HEK293 (cell line): ENCODE measurements at regions not wholly inside any gene's neighbourhood (a gene's known extent, or its start where the extent isn't known, plus 50 kb on each side); places are given as distances from the start of the nearest gene placed in this dataset.

Source experiments
- CTCF ChIA-PET: fragments of 350-600 bp; formaldehyde crosslinking; extraction: SDS; loops from one replicate; lab custom pipeline; 2021; ENCODE audit warnings: antibody characterized with exemption; lab: Yijun Ruan, JAX
- POLR2A ChIA-PET: fragments of 300-600 bp; formaldehyde crosslinking; extraction: SDS; loops from one replicate; lab custom pipeline; 2020; ENCODE audit warnings: antibody characterized with exemption, inconsistent platforms; lab: Yijun Ruan, JAX
- H3K27ac ChIP-seq: fragments of 200-500 bp; sonication (Bioruptor generic); 2 replicates; pipeline ENCODE4 v1.5.1; 2014; ENCODE audit warnings: low read depth, low read length, control low read depth, inconsistent platforms; ENCODE audit errors: extremely low read depth
- H3K36me3 ChIP-seq, 2 experiments: fragments of 200-500 bp in 1 of 2; sonication (Bioruptor generic) in 1 of 2; 1 replicate in 1 of 2; 2 replicates in 1 of 2; pipeline ENCODE4 v1.5.1; 2014 to 2017; ENCODE audit warnings: inconsistent platforms in 2 of 2, low read length in 2 of 2; ENCODE audit not compliant: control insufficient read depth in 2 of 2, insufficient read depth in 1 of 2
- H3K4me1 ChIP-seq: fragments of 200-500 bp; sonication (Bioruptor generic); 2 replicates; pipeline ENCODE4 v1.5.1; 2014; ENCODE audit warnings: mild to moderate bottlenecking, low read length, inconsistent platforms; ENCODE audit not compliant: control insufficient read depth, insufficient read depth
- H3K4me3 ChIP-seq: 2 replicates; pipeline ENCODE4 v1.5.1; 2011; ENCODE audit warnings: low read depth, mild to moderate bottlenecking, control low read depth, low read length, moderate library complexity
- H3K9me3 ChIP-seq: fragments of 200-500 bp; sonication (Bioruptor generic); 2 replicates; pipeline ENCODE4 v1.5.1; 2014; ENCODE audit warnings: low read depth, low read length, inconsistent platforms; ENCODE audit not compliant: control insufficient read depth, insufficient read depth
- GLI2 ChIP-seq: fragments of 450-650 bp; formaldehyde crosslinking; IDR thresholded peaks from 2 replicates; pipeline ENCODE4; 2017; ENCODE audit warnings: missing biosample characterization, missing genetic modification characterization, low read depth, borderline replicate concordance
- HOXA7 ChIP-seq: sonication (generic); formaldehyde crosslinking; IDR thresholded peaks from 2 replicates; pipeline ENCODE4 v1.8.1; 2022; ENCODE audit warnings: missing genetic modification reagents, borderline replicate concordance
- OVOL3 ChIP-seq: fragments of 450-650 bp; formaldehyde crosslinking; IDR thresholded peaks from 2 replicates; pipeline ENCODE4 v1.5.1; 2016; ENCODE audit warnings: missing biosample characterization, missing genetic modification characterization
- ZFP37 ChIP-seq: fragments of 450-650 bp; formaldehyde crosslinking; IDR thresholded peaks from 2 replicates; pipeline ENCODE4 v1.5.1; 2016; ENCODE audit warnings: missing biosample characterization, missing genetic modification characterization
- ZFP41 ChIP-seq: fragments of 450-650 bp; formaldehyde crosslinking; IDR thresholded peaks from 2 replicates; pipeline ENCODE4 v1.5.1; 2016; ENCODE audit warnings: missing biosample characterization, missing genetic modification characterization, borderline replicate concordance
- ZNF169 ChIP-seq: fragments of 450-650 bp; formaldehyde crosslinking; IDR thresholded peaks from 2 replicates; pipeline ENCODE4 v1.5.1; 2016; ENCODE audit warnings: missing biosample characterization, missing genetic modification characterization
- ZNF19 ChIP-seq: fragments of 450-650 bp; formaldehyde crosslinking; IDR thresholded peaks from 2 replicates; pipeline ENCODE4; 2016; ENCODE audit warnings: missing biosample characterization, missing genetic modification characterization, low read depth
- ZNF23 ChIP-seq: fragments of 450-650 bp; formaldehyde crosslinking; IDR thresholded peaks from 2 replicates; pipeline ENCODE4 v1.5.1; 2016; ENCODE audit warnings: missing biosample characterization, missing genetic modification characterization, borderline replicate concordance
- ZNF292 ChIP-seq: fragments of 450-650 bp; formaldehyde crosslinking; IDR thresholded peaks from 2 replicates; pipeline ENCODE4 v1.5.1; 2016; ENCODE audit warnings: low read depth, missing biosample characterization, missing genetic modification characterization, borderline replicate concordance
- ZNF311 ChIP-seq: fragments of 450-650 bp; formaldehyde crosslinking; IDR thresholded peaks from 2 replicates; pipeline ENCODE4 v1.5.1; 2017; ENCODE audit warnings: missing biosample characterization, missing genetic modification characterization, borderline replicate concordance
- ZNF473 ChIP-seq: fragments of 450-650 bp; formaldehyde crosslinking; IDR thresholded peaks from 2 replicates; pipeline ENCODE4 v1.5.1; 2017; ENCODE audit warnings: missing biosample characterization, missing genetic modification characterization
- ZNF48 ChIP-seq: fragments of 450-650 bp; formaldehyde crosslinking; IDR thresholded peaks from 2 replicates; pipeline ENCODE4 v1.5.1; 2016; ENCODE audit warnings: missing biosample characterization, missing genetic modification characterization
- ZNF555 ChIP-seq: fragments of 450-650 bp; formaldehyde crosslinking; conservative IDR thresholded peaks from 2 replicates; pipeline ENCODE4 v1.5.1; 2017; ENCODE audit warnings: missing biosample characterization, mild to moderate bottlenecking, missing genetic modification characterization, inconsistent platforms
- ZNF624 ChIP-seq: fragments of 450-650 bp; formaldehyde crosslinking; IDR thresholded peaks from 2 replicates; pipeline ENCODE4 v1.5.1; 2017; ENCODE audit warnings: missing biosample characterization, missing genetic modification characterization
- ZNF626 ChIP-seq: fragments of 450-650 bp; sonication (Bioruptor Pico); formaldehyde crosslinking; IDR thresholded peaks from 2 replicates; pipeline ENCODE4 v1.5.1; 2018; ENCODE audit warnings: missing biosample characterization, missing genetic modification characterization, inconsistent platforms
- ZNF677 ChIP-seq: fragments of 450-650 bp; IDR thresholded peaks from 2 replicates; pipeline ENCODE4 v1.5.0; 2018; ENCODE audit warnings: missing biosample characterization, mild to moderate bottlenecking, missing genetic modification characterization, moderate library complexity
- ZNF777 ChIP-seq: fragments of 450-650 bp; formaldehyde crosslinking; IDR thresholded peaks from 2 replicates; pipeline ENCODE4 v1.5.1; 2017; ENCODE audit warnings: missing biosample characterization, missing genetic modification characterization, borderline replicate concordance
- TF ChIP-seq, protein P1 (sequence below): fragments of 450-650 bp; formaldehyde crosslinking; IDR thresholded peaks from 2 replicates; pipeline ENCODE4 v1.5.1; 2016; ENCODE audit warnings: missing biosample characterization, missing genetic modification characterization
- TF ChIP-seq, protein P2 (sequence below): fragments of 450-650 bp; formaldehyde crosslinking; IDR thresholded peaks from 2 replicates; pipeline ENCODE4 v1.5.1; 2016; ENCODE audit warnings: missing biosample characterization, missing genetic modification characterization
- TF ChIP-seq, protein P3 (sequence below): fragments of 450-650 bp; formaldehyde crosslinking; IDR thresholded peaks from 2 replicates; pipeline ENCODE4 v1.5.1; 2016; ENCODE audit warnings: missing biosample characterization, missing genetic modification characterization
- TF ChIP-seq, protein P4 (sequence below): fragments of 450-650 bp; formaldehyde crosslinking; IDR thresholded peaks from 2 replicates; pipeline ENCODE4 v1.5.1; 2016; ENCODE audit warnings: missing biosample characterization, missing genetic modification characterization
- TF ChIP-seq, protein P5 (sequence below): fragments of 450-650 bp; formaldehyde crosslinking; IDR thresholded peaks from 2 replicates; pipeline ENCODE4 v1.5.1; 2016; ENCODE audit warnings: missing biosample characterization, missing genetic modification characterization
- TF ChIP-seq, protein P6 (sequence below): fragments of 450-650 bp; IDR thresholded peaks from 2 replicates; pipeline ENCODE4 v1.5.1; 2018; ENCODE audit warnings: missing biosample characterization, missing genetic modification characterization
- TF ChIP-seq, protein P7 (sequence below): fragments of 450-650 bp; formaldehyde crosslinking; IDR thresholded peaks from 2 replicates; pipeline ENCODE4 v1.5.1; 2016; ENCODE audit warnings: missing biosample characterization, missing genetic modification characterization, borderline replicate concordance

DNA sequence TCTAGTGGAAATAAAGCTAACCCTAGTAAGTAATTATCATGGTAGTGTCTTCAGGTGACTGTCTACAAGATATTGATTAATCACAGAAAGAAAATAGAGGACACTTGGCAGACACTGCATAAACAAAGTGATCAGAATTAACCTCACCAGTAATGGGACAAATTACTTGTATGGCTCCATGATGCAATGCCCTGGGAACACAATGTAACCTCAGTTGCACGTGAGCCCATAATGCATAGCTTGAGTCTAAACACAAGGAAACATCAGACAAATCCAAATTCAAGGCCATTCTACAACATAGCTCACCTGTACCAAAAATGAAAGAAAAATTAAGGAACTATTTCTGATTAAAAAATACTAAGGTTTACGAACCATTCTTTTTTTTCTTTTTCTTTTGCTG lies 92.4 kb upstream of the SSTR4 start (continued):
- TF ChIP-seq, protein P1, sequence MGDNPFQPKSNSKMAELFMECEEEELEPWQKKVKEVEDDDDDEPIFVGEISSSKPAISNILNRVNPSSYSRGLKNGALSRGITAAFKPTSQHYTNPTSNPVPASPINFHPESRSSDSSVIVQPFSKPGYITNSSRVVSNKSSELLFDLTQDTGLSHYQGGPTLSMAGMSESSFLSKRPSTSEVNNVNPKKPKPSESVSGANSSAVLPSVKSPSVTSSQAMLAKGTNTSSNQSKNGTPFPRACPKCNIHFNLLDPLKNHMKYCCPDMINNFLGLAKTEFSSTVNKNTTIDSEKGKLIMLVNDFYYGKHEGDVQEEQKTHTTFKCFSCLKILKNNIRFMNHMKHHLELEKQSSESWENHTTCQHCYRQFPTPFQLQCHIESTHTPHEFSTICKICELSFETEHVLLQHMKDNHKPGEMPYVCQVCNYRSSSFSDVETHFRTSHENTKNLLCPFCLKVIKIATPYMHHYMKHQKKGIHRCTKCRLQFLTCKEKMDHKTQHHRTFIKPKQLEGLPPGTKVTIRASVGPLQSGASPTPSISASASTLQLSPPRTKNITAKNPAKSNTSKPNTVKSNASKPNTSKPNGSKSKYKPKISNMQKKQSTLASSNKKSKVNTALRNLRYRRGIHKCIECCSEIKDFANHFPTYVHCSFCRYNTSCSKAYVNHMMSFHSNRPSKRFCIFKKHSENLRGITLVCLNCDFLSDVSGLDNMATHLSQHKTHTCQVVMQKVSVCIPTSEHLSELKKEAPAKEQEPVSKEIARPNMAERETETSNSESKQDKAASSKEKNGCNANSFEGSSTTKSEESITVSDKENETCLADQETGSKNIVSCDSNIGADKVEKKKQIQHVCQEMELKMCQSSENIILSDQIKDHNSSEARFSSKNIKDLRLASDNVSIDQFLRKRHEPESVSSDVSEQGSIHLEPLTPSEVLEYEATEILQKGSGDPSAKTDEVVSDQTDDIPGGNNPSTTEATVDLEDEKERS (tag by site-specific recombination), result no peak
- no peak for TF ChIP-seq ZNF169 (tag by site-specific recombination)
- no peak for TF ChIP-seq ZNF19 (tag by site-specific recombination)
- TF ChIP-seq ZFP37 (tag by site-specific recombination), result no peak
- TF ChIP-seq ZNF624 (tag by site-specific recombination), result no peak
- TF ChIP-seq GLI2, result no peak
- no peak for TF ChIP-seq ZNF626
- TF ChIP-seq, protein P2, sequence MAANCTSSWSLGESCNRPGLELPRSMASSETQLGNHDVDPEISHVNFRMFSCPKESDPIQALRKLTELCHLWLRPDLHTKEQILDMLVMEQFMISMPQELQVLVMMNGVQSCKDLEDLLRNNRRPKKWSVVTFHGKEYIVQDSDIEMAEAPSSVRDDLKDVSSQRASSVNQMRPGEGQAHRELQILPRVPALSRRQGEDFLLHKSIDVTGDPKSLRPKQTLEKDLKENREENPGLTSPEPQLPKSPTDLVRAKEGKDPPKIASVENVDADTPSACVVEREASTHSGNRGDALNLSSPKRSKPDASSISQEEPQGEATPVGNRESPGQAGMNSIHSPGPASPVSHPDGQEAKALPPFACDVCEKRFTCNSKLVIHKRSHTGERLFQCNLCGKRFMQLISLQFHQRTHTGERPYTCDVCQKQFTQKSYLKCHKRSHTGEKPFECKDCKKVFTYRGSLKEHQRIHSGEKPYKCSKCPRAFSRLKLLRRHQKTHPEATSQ (tag by site-specific recombination), result no peak
- no peak for TF ChIP-seq OVOL3 (tag by site-specific recombination)
- TF ChIP-seq, all 188 proteins: peak for 0

DNA sequence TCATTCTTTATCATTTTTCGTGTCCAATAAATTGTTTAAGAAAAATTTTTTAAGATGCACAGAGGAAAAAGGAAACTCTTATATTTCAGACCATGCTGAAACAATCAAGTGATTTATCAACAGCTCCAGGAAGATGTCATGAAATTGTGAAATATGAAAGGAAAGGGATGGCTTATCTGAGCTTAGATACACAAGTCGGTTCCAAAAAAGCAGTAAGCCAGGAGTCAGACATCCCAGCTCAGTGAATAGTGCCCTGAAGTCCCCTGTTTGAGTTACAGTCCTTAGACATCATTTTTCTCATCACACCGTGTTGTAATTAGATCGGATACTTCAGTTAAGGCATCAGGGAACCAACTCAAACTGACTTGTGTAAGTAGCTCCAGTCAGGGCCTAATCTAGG lies 91.0 kb upstream of the SSTR4 start:
- Histone ChIP-seq H3K4me3 (no peak overlapping the region), H3K36me3 (no peaks in the 10 kb centered on the region), H3K27ac (no peak overlapping the region), H3K9me3 (no peaks in the 10 kb centered on the region), H3K4me1 (no peaks in the 10 kb centered on the region)
- ChIA-PET CTCF (interaction anchor here (0.5 to 1.5 kb wide), 2 partner anchors 31 to 1176 kb away, joined by 3 to 5 read pairs; no protein-coding TSS in a partner anchor), POLR2A (no interaction called here)
- TF ChIP-seq ZNF311 (no peak), ZNF48 (no peak), ZFP41 (no peak), ZFP37 (tag by site-specific recombination) (no peak), ZNF23 (tag by site-specific recombination) (no peak), HOXA7 (CRISPR knock-in tag) (no peak), ZNF473 (tag by site-specific recombination) (no peak), ZNF677 (no peak), ZNF555 (tag by site-specific recombination) (no peak), ZNF777 (no peak), ZNF292 (tag by site-specific recombination) (no peak)
- TF ChIP-seq, protein P3, sequence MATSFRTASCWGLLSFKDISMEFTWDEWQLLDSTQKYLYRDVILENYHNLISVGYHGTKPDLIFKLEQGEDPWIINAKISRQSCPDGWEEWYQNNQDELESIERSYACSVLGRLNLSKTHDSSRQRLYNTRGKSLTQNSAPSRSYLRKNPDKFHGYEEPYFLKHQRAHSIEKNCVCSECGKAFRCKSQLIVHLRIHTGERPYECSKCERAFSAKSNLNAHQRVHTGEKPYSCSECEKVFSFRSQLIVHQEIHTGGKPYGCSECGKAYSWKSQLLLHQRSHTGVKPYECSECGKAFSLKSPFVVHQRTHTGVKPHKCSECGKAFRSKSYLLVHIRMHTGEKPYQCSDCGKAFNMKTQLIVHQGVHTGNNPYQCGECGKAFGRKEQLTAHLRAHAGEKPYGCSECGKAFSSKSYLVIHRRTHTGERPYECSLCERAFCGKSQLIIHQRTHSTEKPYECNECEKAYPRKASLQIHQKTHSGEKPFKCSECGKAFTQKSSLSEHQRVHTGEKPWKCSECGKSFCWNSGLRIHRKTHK, result no peak
- TF ChIP-seq, protein P4, sequence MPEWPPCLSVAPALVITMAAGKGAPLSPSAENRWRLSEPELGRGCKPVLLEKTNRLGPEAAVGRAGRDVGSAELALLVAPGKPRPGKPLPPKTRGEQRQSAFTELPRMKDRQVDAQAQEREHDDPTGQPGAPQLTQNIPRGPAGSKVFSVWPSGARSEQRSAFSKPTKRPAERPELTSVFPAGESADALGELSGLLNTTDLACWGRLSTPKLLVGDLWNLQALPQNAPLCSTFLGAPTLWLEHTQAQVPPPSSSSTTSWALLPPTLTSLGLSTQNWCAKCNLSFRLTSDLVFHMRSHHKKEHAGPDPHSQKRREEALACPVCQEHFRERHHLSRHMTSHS, result no peak
- TF ChIP-seq, protein P5, sequence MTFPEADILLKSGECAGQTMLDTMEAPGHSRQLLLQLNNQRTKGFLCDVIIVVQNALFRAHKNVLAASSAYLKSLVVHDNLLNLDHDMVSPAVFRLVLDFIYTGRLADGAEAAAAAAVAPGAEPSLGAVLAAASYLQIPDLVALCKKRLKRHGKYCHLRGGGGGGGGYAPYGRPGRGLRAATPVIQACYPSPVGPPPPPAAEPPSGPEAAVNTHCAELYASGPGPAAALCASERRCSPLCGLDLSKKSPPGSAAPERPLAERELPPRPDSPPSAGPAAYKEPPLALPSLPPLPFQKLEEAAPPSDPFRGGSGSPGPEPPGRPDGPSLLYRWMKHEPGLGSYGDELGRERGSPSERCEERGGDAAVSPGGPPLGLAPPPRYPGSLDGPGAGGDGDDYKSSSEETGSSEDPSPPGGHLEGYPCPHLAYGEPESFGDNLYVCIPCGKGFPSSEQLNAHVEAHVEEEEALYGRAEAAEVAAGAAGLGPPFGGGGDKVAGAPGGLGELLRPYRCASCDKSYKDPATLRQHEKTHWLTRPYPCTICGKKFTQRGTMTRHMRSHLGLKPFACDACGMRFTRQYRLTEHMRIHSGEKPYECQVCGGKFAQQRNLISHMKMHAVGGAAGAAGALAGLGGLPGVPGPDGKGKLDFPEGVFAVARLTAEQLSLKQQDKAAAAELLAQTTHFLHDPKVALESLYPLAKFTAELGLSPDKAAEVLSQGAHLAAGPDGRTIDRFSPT (tag by site-specific recombination), result no peak
- TF ChIP-seq, protein P6, sequence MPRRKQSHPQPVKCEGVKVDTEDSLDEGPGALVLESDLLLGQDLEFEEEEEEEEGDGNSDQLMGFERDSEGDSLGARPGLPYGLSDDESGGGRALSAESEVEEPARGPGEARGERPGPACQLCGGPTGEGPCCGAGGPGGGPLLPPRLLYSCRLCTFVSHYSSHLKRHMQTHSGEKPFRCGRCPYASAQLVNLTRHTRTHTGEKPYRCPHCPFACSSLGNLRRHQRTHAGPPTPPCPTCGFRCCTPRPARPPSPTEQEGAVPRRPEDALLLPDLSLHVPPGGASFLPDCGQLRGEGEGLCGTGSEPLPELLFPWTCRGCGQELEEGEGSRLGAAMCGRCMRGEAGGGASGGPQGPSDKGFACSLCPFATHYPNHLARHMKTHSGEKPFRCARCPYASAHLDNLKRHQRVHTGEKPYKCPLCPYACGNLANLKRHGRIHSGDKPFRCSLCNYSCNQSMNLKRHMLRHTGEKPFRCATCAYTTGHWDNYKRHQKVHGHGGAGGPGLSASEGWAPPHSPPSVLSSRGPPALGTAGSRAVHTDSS (tag by site-specific recombination), result no peak
- TF ChIP-seq, protein P7, sequence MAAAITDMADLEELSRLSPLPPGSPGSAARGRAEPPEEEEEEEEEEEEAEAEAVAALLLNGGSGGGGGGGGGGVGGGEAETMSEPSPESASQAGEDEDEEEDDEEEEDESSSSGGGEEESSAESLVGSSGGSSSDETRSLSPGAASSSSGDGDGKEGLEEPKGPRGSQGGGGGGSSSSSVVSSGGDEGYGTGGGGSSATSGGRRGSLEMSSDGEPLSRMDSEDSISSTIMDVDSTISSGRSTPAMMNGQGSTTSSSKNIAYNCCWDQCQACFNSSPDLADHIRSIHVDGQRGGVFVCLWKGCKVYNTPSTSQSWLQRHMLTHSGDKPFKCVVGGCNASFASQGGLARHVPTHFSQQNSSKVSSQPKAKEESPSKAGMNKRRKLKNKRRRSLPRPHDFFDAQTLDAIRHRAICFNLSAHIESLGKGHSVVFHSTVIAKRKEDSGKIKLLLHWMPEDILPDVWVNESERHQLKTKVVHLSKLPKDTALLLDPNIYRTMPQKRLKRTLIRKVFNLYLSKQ, result no peak
